Endothelial cell of umbilical vein (primary cell): ENCODE measurements at regions not wholly inside any gene's neighbourhood (a gene's known extent, or its start where the extent isn't known, plus 50 kb on each side); places are given as distances from the start of the nearest gene placed in this dataset.

Source experiments
- BruUV-seq: library from RNA; stranded (reverse); fragments of 400-500 nt; replicated peaks from 2 replicates; lab custom pipeline; 2021; lab: Mats Ljungman, UMichigan
- CTCF ChIA-PET: fragments of 300-600, 350-600 bp; sonication (Branson Sonifier 250); formaldehyde crosslinking; loops from one replicate; lab custom pipeline; 2021; ENCODE audit warnings: antibody characterized with exemption, inconsistent platforms; lab: Charles Lee
- POLR2A ChIA-PET: fragments of 300-600, 350-600 bp; sonication (Branson Sonifier 250); formaldehyde crosslinking; loops from one replicate; lab custom pipeline; 2021; ENCODE audit warnings: antibody characterized with exemption, inconsistent platforms; lab: Charles Lee
- DNase-seq: peaks from one replicate; pipeline ENCODE4 v3.0.0-alpha.2; 2011; ENCODE audit warnings: low read depth, low spot score
- FAIRE-seq: peaks from 2 replicates; lab custom pipeline; 2011; peaks lifted over from hg19 to GRCh38; lab: Jason Lieb, UNC
- H2AFZ ChIP-seq: 2 replicates; pipeline ENCODE4 v1.6.0; 2012; ENCODE audit warnings: low read depth, low read length, control low read depth, inconsistent platforms
- H3K27ac ChIP-seq: 2 replicates; pipeline ENCODE4 v1.5.1; 2011; ENCODE audit warnings: low read depth, mild to moderate bottlenecking, control low read depth, low read length, moderate library complexity; ENCODE audit not compliant: insufficient read depth
- H3K27me3 ChIP-seq, 2 experiments: 2 replicates each; pipeline versions ENCODE4 v1.6.0 to v1.6.1; 2011; ENCODE audit warnings: low read length in 2 of 2, mixed read lengths in 1 of 2; ENCODE audit not compliant: control insufficient read depth in 2 of 2, insufficient read depth in 2 of 2
- H3K36me3 ChIP-seq, 2 experiments: 2 replicates in 1 of 2; 3 replicates in 1 of 2; pipeline ENCODE4 v1.5.1; 2011; ENCODE audit warnings: low read length in 2 of 2, mild to moderate bottlenecking in 1 of 2, moderate library complexity in 1 of 2; ENCODE audit not compliant: control insufficient read depth in 2 of 2, insufficient read depth in 2 of 2; ENCODE audit errors: extremely low read depth in 1 of 2
- H3K4me1 ChIP-seq: 3 replicates; pipeline ENCODE4 v1.5.1; 2011; ENCODE audit warnings: mild to moderate bottlenecking, low read length; ENCODE audit not compliant: control insufficient read depth, insufficient read depth; ENCODE audit errors: extremely low read depth
- H3K4me2 ChIP-seq: 2 replicates; pipeline ENCODE4 v1.6.1; 2011; ENCODE audit warnings: low read length, control low read depth, mixed read lengths; ENCODE audit not compliant: insufficient read depth
- H3K4me3 ChIP-seq, 3 experiments: fragments of 200-600 bp in 1 of 3; sonication (generic), shearing (Covaris generic) in 1 of 3; replicated peaks in 1 of 3; 2 replicates each; pipeline ENCODE4 v1.5.1; 2011 to 2016; ENCODE audit warnings: control low read depth in 3 of 3, low read length in 3 of 3, mild to moderate bottlenecking in 2 of 3, inconsistent platforms in 1 of 3, low read depth in 1 of 3, moderate library complexity in 1 of 3; ENCODE audit not compliant: insufficient read depth in 1 of 3
- H3K79me2 ChIP-seq: 2 replicates; pipeline ENCODE4 v1.6.0; 2012; ENCODE audit warnings: low read length, inconsistent platforms; ENCODE audit not compliant: control insufficient read depth, insufficient read depth
- H3K9ac ChIP-seq: replicated peaks from 2 replicates; pipeline ENCODE3; 2011; ENCODE audit warnings: low read length, control low read depth; ENCODE audit not compliant: insufficient read depth; ENCODE audit errors: extremely low read depth
- H3K9me1 ChIP-seq: replicated peaks from 3 replicates; pipeline ENCODE4 v1.6.0; 2011; ENCODE audit warnings: mild to moderate bottlenecking, low read length; ENCODE audit not compliant: control insufficient read depth, insufficient read depth; ENCODE audit errors: extremely low read depth
- H3K9me3 ChIP-seq: replicated peaks from 2 replicates; pipeline ENCODE4 v1.5.1; 2012; ENCODE audit warnings: low read length, inconsistent platforms; ENCODE audit not compliant: control insufficient read depth, insufficient read depth
- H4K20me1 ChIP-seq: replicated peaks from 2 replicates; pipeline ENCODE3; 2011; ENCODE audit warnings: mild to moderate bottlenecking, low read length; ENCODE audit not compliant: control insufficient read depth, insufficient read depth; ENCODE audit errors: extremely low read depth
- EZH2 ChIP-seq: IDR thresholded peaks from 2 replicates; pipeline ENCODE4 v1.6.1; 2012; ENCODE audit warnings: borderline replicate concordance, low read depth, mild to moderate bottlenecking, moderate library complexity, low read length, inconsistent platforms; ENCODE audit not compliant: severe bottlenecking
- FOS ChIP-seq: IDR thresholded peaks from 2 replicates; pipeline ENCODE4 v1.6.1; 2011; ENCODE audit warnings: mild to moderate bottlenecking, low read length, moderate library complexity, borderline replicate concordance; ENCODE audit not compliant: insufficient read depth
- GATA2 ChIP-seq: IDR thresholded peaks from 2 replicates; pipeline ENCODE4 v1.7.0; 2011; ENCODE audit warnings: low read depth, mild to moderate bottlenecking, moderate library complexity, mixed read lengths, low read length; ENCODE audit not compliant: insufficient read length, insufficient read depth
- JUN ChIP-seq: IDR thresholded peaks from 2 replicates; pipeline ENCODE4 v1.6.1; 2011; ENCODE audit warnings: borderline replicate concordance, low read depth; ENCODE audit not compliant: insufficient read length, insufficient read depth
- MYC ChIP-seq: IDR thresholded peaks from one replicate; pipeline ENCODE4 v1.6.1; 2011; ENCODE audit warnings: mild to moderate bottlenecking, low read depth, low read length
- POLR2A ChIP-seq: IDR thresholded peaks from 2 replicates; pipeline ENCODE4 v1.6.1; 2012; ENCODE audit warnings: low read depth, mild to moderate bottlenecking, control low read depth, low read length
- POLR2AphosphoS5 ChIP-seq: IDR thresholded peaks from 2 replicates; pipeline ENCODE4 v1.6.1; 2012; ENCODE audit warnings: low read depth, mild to moderate bottlenecking, control low read depth, low read length, moderate library complexity; ENCODE audit not compliant: insufficient read depth
- dilution Hi-C: fragments of 300-500 bp; cut with MboI; formaldehyde crosslinking; loops from one replicate; pipeline ENCODE4 v1.15.0; 2019; ENCODE audit warnings: low sequenced_read_pairs; ENCODE audit not compliant: extremely low pct_ligation_motif_present
- intact Hi-C: fragments of 100-400 bp; cut with micrococcal nuclease; formaldehyde crosslinking; loops from one replicate; pipeline ENCODE4 v1.10.0; 2022
- TF ChIP-seq, protein P1 (sequence below), 2 donors: IDR thresholded peaks; 1 replicate in 1 of 2; 2 replicates in 1 of 2; pipeline ENCODE4 v1.5.1; 2011; ENCODE audit warnings: low read length in 2 of 2, mild to moderate bottlenecking in 2 of 2, moderate library complexity in 2 of 2, control low read depth in 1 of 2, inconsistent platforms in 1 of 2, low read depth in 1 of 2; ENCODE audit not compliant: insufficient read depth in 1 of 2; ENCODE audit errors: extremely low read depth in 1 of 2
- TF ChIP-seq, protein P2 (sequence below): IDR thresholded peaks from 2 replicates; pipeline ENCODE4 v1.6.1; 2011; ENCODE audit not compliant: insufficient read depth, insufficient read length

DNA sequence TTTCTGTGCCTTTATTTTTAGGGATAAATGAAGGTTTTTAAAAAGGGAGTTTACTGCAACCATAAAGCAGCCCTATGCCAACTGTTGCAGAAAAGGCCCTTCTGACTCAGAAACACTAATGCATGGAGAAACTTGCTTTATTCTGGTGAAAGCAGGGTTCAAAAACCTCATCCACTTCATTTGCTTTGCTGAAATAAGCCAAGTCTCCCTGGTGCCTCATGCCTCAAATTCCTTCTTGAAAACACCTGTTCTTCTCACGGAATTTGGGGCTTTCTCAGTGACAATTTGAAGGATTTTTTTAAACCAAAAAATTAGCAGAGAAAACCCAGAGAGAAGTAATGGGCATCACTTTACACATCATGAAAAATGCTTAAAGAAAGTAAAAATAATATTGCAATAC lies 349.0 kb downstream of the PCDH7 start:
- H3K4me3 ChIP-seq, result no peak overlapping the region
- DNase-seq (no peak), FAIRE-seq (no peak)
- no peaks in the 10 kb centered on the region for H3K27me3 ChIP-seq
- TF ChIP-seq GATA2 (no peak), JUN (no peak), POLR2A (no peak), MYC (no peak), FOS (no peak), EZH2 (no peak), POLR2AphosphoS5 (no peak)
- TF ChIP-seq, protein P1, sequence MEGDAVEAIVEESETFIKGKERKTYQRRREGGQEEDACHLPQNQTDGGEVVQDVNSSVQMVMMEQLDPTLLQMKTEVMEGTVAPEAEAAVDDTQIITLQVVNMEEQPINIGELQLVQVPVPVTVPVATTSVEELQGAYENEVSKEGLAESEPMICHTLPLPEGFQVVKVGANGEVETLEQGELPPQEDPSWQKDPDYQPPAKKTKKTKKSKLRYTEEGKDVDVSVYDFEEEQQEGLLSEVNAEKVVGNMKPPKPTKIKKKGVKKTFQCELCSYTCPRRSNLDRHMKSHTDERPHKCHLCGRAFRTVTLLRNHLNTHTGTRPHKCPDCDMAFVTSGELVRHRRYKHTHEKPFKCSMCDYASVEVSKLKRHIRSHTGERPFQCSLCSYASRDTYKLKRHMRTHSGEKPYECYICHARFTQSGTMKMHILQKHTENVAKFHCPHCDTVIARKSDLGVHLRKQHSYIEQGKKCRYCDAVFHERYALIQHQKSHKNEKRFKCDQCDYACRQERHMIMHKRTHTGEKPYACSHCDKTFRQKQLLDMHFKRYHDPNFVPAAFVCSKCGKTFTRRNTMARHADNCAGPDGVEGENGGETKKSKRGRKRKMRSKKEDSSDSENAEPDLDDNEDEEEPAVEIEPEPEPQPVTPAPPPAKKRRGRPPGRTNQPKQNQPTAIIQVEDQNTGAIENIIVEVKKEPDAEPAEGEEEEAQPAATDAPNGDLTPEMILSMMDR (IDR thresholded peaks at IDR 0.05; ENCODE audit: extremely low read depth in 1 of 2, insufficient read depth in 1 of 2, low read depth in 1 of 2, low read length in 2 of 2), result no peak
- TF ChIP-seq, protein P2, sequence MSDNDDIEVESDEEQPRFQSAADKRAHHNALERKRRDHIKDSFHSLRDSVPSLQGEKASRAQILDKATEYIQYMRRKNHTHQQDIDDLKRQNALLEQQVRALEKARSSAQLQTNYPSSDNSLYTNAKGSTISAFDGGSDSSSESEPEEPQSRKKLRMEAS, result no peak
- intact Hi-C loops, result no loop called here
- no peaks in the 10 kb centered on the region for H4K20me1 ChIP-seq
- peak overlapping the region; percentile 35 for H3K4me2 ChIP-seq
- no peaks in the 10 kb centered on the region for H3K36me3 ChIP-seq
- no peaks in the 10 kb centered on the region for H3K9me1 ChIP-seq
- dilution Hi-C loops, result no loop called here
- H3K79me2 ChIP-seq, result no peaks in the 10 kb centered on the region
- H2AFZ ChIP-seq, result no peak overlapping the region
- no TSS peak for BruUV-seq
- ChIA-PET CTCF (interaction anchor here (1.2 to 1.3 kb wide), 2 partner anchors 17 to 23 kb away, joined by 3 read pairs; no protein-coding TSS in a partner anchor), POLR2A (interaction anchor here (1.4 kb wide), 1 partner anchor 17 kb away, joined by 9 read pairs; no protein-coding TSS in a partner anchor)
- H3K4me1 ChIP-seq, result peaks cover 5% of the 10 kb centered on the region
- H3K9me3 ChIP-seq, result no peaks in the 10 kb centered on the region
- peak overlapping the region; percentile 22 for H3K27ac ChIP-seq
- H3K9ac ChIP-seq, result no peak overlapping the region
